Kidney epithelial cell (primary cell): ENCODE measurements at regions not wholly inside any gene's neighbourhood (a gene's known extent, or its start where the extent isn't known, plus 50 kb on each side); places are given as distances from the start of the nearest gene placed in this dataset.

Source experiments
- DNase-seq: peaks from one replicate; pipeline ENCODE4 v3.0.0-alpha.2; 2010; ENCODE audit warnings: low read depth
- H3K27me3 ChIP-seq: 2 replicates; pipeline ENCODE4 v1.6.0; 2011; ENCODE audit warnings: low read length; ENCODE audit not compliant: control insufficient read depth, insufficient read depth
- H3K36me3 ChIP-seq: 2 replicates; pipeline ENCODE4 v1.5.1; 2011; ENCODE audit warnings: low read length; ENCODE audit not compliant: control insufficient read depth, insufficient read depth
- H3K4me3 ChIP-seq: 2 replicates; pipeline ENCODE4 v1.5.1; 2011; ENCODE audit warnings: low read depth, mild to moderate bottlenecking, control low read depth, low read length
- CTCF ChIP-seq: IDR thresholded peaks from 2 replicates; pipeline ENCODE4 v1.5.1; 2011; ENCODE audit warnings: mild to moderate bottlenecking, moderate library complexity, low read length, control low read depth, inconsistent platforms; ENCODE audit not compliant: insufficient read depth, poor library complexity, severe bottlenecking

- H3K27me3 ChIP-seq: no peaks in the 10 kb centered on the region
- H3K36me3 ChIP-seq: no peaks in the 10 kb centered on the region
- DNase-seq: no peak
- no peak overlapping the region for H3K4me3 ChIP-seq
- no peak for TF ChIP-seq CTCF
Measured at GRCh38 chr10:57015187-57015586, 654.1 kb upstream of the ZWINT start.

- DNase-seq: no peak
- H3K36me3 ChIP-seq: no peaks in the 10 kb centered on the region
Measured at GRCh38 chr10:57014758-57015157, 653.7 kb upstream of the ZWINT start.

GRCh38 chr10:57008189-57008588 is 647.1 kb upstream of the ZWINT start:
- no peak overlapping the region for H3K4me3 ChIP-seq
- H3K27me3 ChIP-seq: no peaks in the 10 kb centered on the region
- no peaks in the 10 kb centered on the region for H3K36me3 ChIP-seq
- no peak for DNase-seq
- no peak for TF ChIP-seq CTCF

More at GRCh38 chr10:57014758-57015157, 653.7 kb upstream of the ZWINT start:
- Histone ChIP-seq H3K27me3 (no peaks in the 10 kb centered on the region), H3K4me3 (no peak overlapping the region)
- no peak for TF ChIP-seq CTCF

GRCh38 chr10:56991591-56992069 is 630.6 kb upstream of the ZWINT start:
- no peak for TF ChIP-seq CTCF
- H3K4me3 ChIP-seq: no peak overlapping the region
- no peak for DNase-seq
- no peaks in the 10 kb centered on the region for H3K27me3 ChIP-seq
- H3K36me3 ChIP-seq: no peaks in the 10 kb centered on the region

GRCh38 chr10:56975513-56975912 is 614.5 kb upstream of the ZWINT start:
- Histone ChIP-seq H3K36me3 (no peaks in the 10 kb centered on the region), H3K27me3 (no peaks in the 10 kb centered on the region), H3K4me3 (no peak overlapping the region)
- no peak for TF ChIP-seq CTCF
- DNase-seq: no peak

- no peak overlapping the region for H3K4me3 ChIP-seq
- H3K36me3 ChIP-seq: no peaks in the 10 kb centered on the region
- no peak for TF ChIP-seq CTCF
- no peak for DNase-seq
- H3K27me3 ChIP-seq: no peaks in the 10 kb centered on the region
Measured at GRCh38 chr10:56973766-56974165, 612.7 kb upstream of the ZWINT start.
